Vagina (tissue), 2 donors: ENCODE measurements at regions not wholly inside any gene's neighbourhood (a gene's known extent, or its start where the extent isn't known, plus 50 kb on each side); places are given as distances from the start of the nearest gene placed in this dataset.
A peak's percentile ranks its signal among the peaks of the same experiment; 100 is the strongest.

Experiments
- DNase-seq, 2 donors: peaks; one replicate each; pipeline ENCODE4 v3.0.0-alpha.2; 2017; ENCODE audit errors: extremely low spot score in 2 of 2
- H3K27ac ChIP-seq: fragments of 200-600 bp; sonication (generic); one replicate; pipeline ENCODE4 v1.5.1; 2019
- H3K27me3 ChIP-seq: fragments of 200-600 bp; sonication (generic); one replicate; pipeline ENCODE4 v1.5.1; 2019
- H3K36me3 ChIP-seq, 2 donors: fragments of 200-600 bp; sonication (generic); one replicate each; pipeline ENCODE4 v1.5.1; 2017 to 2019
- H3K4me1 ChIP-seq: fragments of 200-600 bp; sonication (generic); one replicate; pipeline ENCODE4 v1.5.1; 2019
- H3K4me3 ChIP-seq, 2 donors: fragments of 200-600 bp; sonication (generic); 1 replicate in 1 of 2; 2 replicates in 1 of 2; pipeline ENCODE4 v1.5.1; 2016 to 2019
- H3K9me3 ChIP-seq: fragments of 200-600 bp; sonication (generic); one replicate; pipeline ENCODE4 v1.5.1; 2019
- POLR2A ChIP-seq, 2 donors: fragments of 450-650 bp; IDR thresholded peaks; one replicate each; pipeline ENCODE4 v1.6.1; 2017; ENCODE audit warnings: antibody characterized with exemption in 2 of 2, mild to moderate bottlenecking in 2 of 2, moderate library complexity in 2 of 2
- POLR2AphosphoS5 ChIP-seq, 2 donors: sonication (generic); formaldehyde crosslinking; IDR thresholded peaks; one replicate each; pipeline ENCODE4 v1.9.0; 2017; ENCODE audit warnings: antibody characterized with exemption in 2 of 2, mild to moderate bottlenecking in 2 of 2, low read depth in 1 of 2; ENCODE audit not compliant: insufficient read depth in 1 of 2
- intact Hi-C: fragments of 100-400 bp; cut with DNase I; formaldehyde crosslinking; loops from one replicate; pipeline ENCODE4 v1.15.1; 2023
- TF ChIP-seq, protein P1 (sequence below), 3 experiments: fragments of 450-650 bp in 2 of 3; fragments of 200-600 bp in 1 of 3; sonication (generic) in 1 of 3; IDR thresholded peaks; one replicate each; pipeline ENCODE4 v1.5.1; 2017 to 2019; ENCODE audit warnings: antibody characterized with exemption in 3 of 3, mild to moderate bottlenecking in 2 of 3, moderate library complexity in 2 of 3

DNA sequence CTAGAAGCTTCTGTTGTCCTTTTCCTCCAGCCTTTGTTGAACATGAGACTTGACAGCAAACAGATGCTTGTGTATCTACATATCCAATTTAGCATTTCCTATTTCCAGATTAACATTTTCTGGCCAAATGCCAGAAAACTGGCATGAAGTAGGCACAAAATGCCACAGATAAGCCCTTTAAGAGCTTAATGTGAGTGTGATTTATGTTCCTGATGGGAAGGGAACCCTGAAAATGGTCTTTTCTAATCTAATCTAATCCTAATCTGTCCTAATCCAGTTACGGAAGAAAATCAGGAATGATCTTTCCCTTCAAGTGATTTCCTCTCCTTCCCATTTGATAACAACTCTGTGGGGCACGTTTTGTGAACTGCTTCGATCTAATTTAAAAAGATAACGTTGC, 133.0 kb upstream of the C1QTNF7 start:
- DNase-seq = no peak
- no peak overlapping the region for H3K4me3 ChIP-seq
- H3K27me3 ChIP-seq = no peaks in the 10 kb centered on the region
- no peak overlapping the region for H3K27ac ChIP-seq
- H3K9me3 ChIP-seq = no peaks in the 10 kb centered on the region
- no peak for TF ChIP-seq POLR2AphosphoS5 (IDR thresholded peaks at IDR 0.05; ENCODE audit: insufficient read depth in 1 of 2, low read depth in 1 of 2)
- no peak for TF ChIP-seq POLR2A (IDR thresholded peaks at IDR 0.05)
- H3K4me1 ChIP-seq = no peaks in the 10 kb centered on the region
- intact Hi-C loops = no loop called here
- no peaks in the 10 kb centered on the region for H3K36me3 ChIP-seq

DNA sequence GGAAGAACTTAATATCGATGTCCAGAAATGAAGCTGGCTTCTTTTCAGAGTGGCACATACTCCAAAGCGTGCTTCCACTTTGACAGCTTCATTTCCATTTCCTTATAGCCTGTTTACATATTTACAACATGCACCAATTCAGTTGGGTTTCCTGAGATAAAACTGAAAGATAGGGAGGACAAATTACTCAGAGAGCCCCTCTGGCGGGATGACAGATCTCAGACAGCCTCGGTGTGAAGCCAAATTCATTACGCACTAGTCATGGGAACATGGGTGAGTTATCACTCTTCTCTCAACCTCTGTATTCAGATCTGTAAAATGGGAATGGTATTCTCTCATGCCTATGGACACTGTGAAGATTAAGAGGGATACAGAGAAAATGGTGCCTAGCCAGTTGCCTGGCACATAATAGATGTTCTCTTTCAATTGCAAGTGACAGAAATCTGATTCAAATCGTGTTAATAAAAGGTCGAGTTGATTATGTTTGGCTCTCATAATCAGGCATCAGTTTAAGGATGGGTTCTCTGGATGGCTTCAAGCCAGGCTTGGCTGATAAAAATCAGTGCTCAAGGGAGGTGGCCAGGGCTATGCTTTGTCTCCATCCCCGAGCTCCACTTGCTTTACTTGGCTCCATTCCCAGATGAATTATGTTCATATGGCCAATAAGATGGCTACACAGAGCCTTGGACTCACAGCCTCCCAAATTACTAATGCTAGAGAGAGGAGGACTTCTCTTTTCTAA, 132.2 kb upstream of the C1QTNF7 start:
- H3K36me3 ChIP-seq = no peaks in the 10 kb centered on the region
- H3K27me3 ChIP-seq = no peaks in the 10 kb centered on the region
- no peaks in the 10 kb centered on the region for H3K9me3 ChIP-seq
- intact Hi-C loops = no loop called here
- no peak overlapping the region for H3K4me3 ChIP-seq
- no peak for DNase-seq
- H3K4me1 ChIP-seq = no peaks in the 10 kb centered on the region
- H3K27ac ChIP-seq = no peak overlapping the region
- TF ChIP-seq POLR2A (IDR thresholded peaks at IDR 0.05) (no peak), POLR2AphosphoS5 (IDR thresholded peaks at IDR 0.05; ENCODE audit: insufficient read depth in 1 of 2, low read depth in 1 of 2) (no peak)
- TF ChIP-seq, protein P1, sequence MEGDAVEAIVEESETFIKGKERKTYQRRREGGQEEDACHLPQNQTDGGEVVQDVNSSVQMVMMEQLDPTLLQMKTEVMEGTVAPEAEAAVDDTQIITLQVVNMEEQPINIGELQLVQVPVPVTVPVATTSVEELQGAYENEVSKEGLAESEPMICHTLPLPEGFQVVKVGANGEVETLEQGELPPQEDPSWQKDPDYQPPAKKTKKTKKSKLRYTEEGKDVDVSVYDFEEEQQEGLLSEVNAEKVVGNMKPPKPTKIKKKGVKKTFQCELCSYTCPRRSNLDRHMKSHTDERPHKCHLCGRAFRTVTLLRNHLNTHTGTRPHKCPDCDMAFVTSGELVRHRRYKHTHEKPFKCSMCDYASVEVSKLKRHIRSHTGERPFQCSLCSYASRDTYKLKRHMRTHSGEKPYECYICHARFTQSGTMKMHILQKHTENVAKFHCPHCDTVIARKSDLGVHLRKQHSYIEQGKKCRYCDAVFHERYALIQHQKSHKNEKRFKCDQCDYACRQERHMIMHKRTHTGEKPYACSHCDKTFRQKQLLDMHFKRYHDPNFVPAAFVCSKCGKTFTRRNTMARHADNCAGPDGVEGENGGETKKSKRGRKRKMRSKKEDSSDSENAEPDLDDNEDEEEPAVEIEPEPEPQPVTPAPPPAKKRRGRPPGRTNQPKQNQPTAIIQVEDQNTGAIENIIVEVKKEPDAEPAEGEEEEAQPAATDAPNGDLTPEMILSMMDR (IDR thresholded peaks at IDR 0.05) = no peak

DNA sequence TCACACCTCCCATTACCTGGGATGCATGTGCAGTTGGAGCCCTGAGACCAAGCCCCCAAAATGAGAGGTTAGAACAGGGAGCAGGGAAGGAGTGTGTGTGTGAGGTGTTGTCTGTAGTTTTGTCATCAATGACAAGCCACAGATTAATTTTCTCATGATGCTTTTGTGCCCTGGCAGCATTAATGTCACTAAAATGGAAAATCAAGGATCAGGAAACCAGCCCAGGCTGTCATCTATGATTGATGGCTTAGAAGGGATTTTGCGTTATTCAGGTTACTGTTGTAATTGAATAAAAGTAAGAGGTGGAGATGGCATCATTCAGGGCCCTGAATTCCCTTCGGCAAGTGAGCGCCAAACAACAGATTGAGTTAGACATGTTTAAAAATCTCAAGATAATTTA, 130.5 kb upstream of the C1QTNF7 start:
- intact Hi-C loops = no loop called here
- Histone ChIP-seq H3K4me1 (no peaks in the 10 kb centered on the region), H3K4me3 (no peak overlapping the region), H3K27ac (no peak overlapping the region), H3K9me3 (no peaks in the 10 kb centered on the region), H3K27me3 (no peaks in the 10 kb centered on the region), H3K36me3 (no peaks in the 10 kb centered on the region)
- no peak for DNase-seq
- TF ChIP-seq, protein P1 (IDR thresholded peaks at IDR 0.05) = no peak
- no peak for TF ChIP-seq POLR2AphosphoS5 (IDR thresholded peaks at IDR 0.05; ENCODE audit: insufficient read depth in 1 of 2, low read depth in 1 of 2)
- no peak for TF ChIP-seq POLR2A (IDR thresholded peaks at IDR 0.05)

DNA sequence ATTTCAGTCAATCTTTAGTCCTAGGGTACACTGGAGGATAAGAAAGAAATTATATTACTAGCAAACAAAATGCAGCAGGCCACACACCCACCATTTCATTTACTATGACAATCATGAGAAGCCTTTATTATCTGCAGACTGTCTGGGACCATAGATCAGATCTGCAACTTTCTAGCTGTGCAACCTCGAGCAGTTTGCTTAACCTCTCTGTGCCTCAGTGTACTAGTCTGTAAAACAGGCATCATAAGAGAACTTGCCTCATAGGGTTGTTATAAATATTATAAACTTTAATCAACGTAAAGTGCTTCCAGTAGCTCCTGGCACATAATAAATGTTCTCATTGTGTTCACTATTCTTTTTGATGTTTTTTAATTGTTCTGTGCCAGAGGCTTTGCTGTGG, 128.2 kb upstream of the C1QTNF7 start:
- TF ChIP-seq, protein P1 (IDR thresholded peaks at IDR 0.05) = no peak
- TF ChIP-seq POLR2AphosphoS5 (IDR thresholded peaks at IDR 0.05; ENCODE audit: insufficient read depth in 1 of 2, low read depth in 1 of 2) (no peak), POLR2A (IDR thresholded peaks at IDR 0.05) (no peak)
- H3K27ac ChIP-seq = no peak overlapping the region
- intact Hi-C loops = loop anchor here (10.0 kb wide), 1 partner anchor 55 kb away; no protein-coding TSS in a partner anchor
- no peaks in the 10 kb centered on the region for H3K27me3 ChIP-seq
- peaks cover 4% of the 10 kb centered on the region for H3K4me1 ChIP-seq
- no peaks in the 10 kb centered on the region for H3K36me3 ChIP-seq
- no peak overlapping the region for H3K4me3 ChIP-seq
- H3K9me3 ChIP-seq = no peaks in the 10 kb centered on the region
- no peak for DNase-seq

DNA sequence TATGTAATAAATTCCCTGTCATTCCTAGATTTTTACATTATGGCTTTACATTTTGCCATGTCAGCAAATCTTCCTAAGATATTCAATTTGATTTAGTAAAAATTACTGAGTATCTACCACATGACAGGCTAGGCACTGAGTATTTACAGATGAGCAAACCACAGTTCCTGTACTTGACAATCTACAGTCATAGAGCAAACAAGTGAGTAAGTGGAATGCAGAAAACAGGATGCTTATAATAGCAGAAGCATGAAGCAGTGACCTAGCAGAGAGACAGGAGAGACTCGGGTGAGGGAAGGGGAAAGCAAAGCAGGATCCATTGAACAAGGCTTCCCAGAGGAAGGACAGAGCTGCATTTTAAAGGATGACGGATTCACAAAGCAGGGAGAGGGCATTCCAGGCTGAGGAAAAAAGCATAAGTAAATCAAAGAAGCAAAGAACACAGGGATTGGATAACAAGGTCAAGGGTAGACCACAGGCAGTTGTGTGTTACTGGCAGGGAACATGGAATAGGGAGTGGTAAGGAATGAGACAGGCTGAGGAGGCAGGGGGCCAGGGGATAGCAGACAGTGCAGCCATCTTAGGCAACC, 124.7 kb upstream of the C1QTNF7 start:
- Histone ChIP-seq H3K4me3 (no peak overlapping the region), H3K27ac (peak overlapping the region; percentile 30)
- TF ChIP-seq POLR2A (IDR thresholded peaks at IDR 0.05) (no peak), POLR2AphosphoS5 (IDR thresholded peaks at IDR 0.05; ENCODE audit: insufficient read depth in 1 of 2, low read depth in 1 of 2) (no peak)
- TF ChIP-seq, protein P1 (IDR thresholded peaks at IDR 0.05) = no peak

More for the DNA sequence above, 124.7 kb upstream of the C1QTNF7 start:
- intact Hi-C loops = loop anchor here (10.0 kb wide), 1 partner anchor 58 kb away; no protein-coding TSS in a partner anchor
- no peak for DNase-seq
- Histone ChIP-seq H3K4me1 (peaks cover 4% of the 10 kb centered on the region), H3K36me3 (no peaks in the 10 kb centered on the region), H3K9me3 (no peaks in the 10 kb centered on the region), H3K27me3 (no peaks in the 10 kb centered on the region)
